OCI-M1 (cell line): ENCODE measurements at regions not wholly inside any gene's neighbourhood (a gene's known extent, or its start where the extent isn't known, plus 50 kb on each side); places are given as distances from the start of the nearest gene placed in this dataset.

ENCODE experiments used
- DNase-seq: peaks from one replicate; lab custom pipeline; 2025; lab: John Stamatoyannopoulos, UW

GRCh38 chr6:48912503-48912902 lies 550.5 kb downstream of the MMUT start:
- no peak for DNase-seq

- no peak for DNase-seq
These were observed 558.2 kb downstream of the MMUT start for GRCh38 chr6:48904809-48905208.

- no peak for DNase-seq
These were observed 568.6 kb downstream of the MMUT start for GRCh38 chr6:48894469-48894868.

- DNase-seq: no peak
These were observed 570.0 kb downstream of the MMUT start for GRCh38 chr6:48893048-48893447.

GRCh38 chr6:48891308-48891707 lies 571.7 kb downstream of the MMUT start:
- DNase-seq: no peak

- DNase-seq: no peak
These were observed 573.6 kb downstream of the MMUT start for GRCh38 chr6:48889429-48889828.

GRCh38 chr6:48883116-48883515 lies 579.9 kb downstream of the MMUT start:
- no peak for DNase-seq

- DNase-seq: no peak
These were observed 581.5 kb downstream of the MMUT start for GRCh38 chr6:48881551-48881950.

- no peak for DNase-seq
These were observed 593.5 kb downstream of the MMUT start for GRCh38 chr6:48869595-48869994.

- no peak for DNase-seq
These were observed 596.4 kb downstream of the MMUT start for GRCh38 chr6:48866682-48867081.

- no peak for DNase-seq
These were observed 602.9 kb downstream of the MMUT start for GRCh38 chr6:48860175-48860574.

- no peak for DNase-seq
These were observed 603.4 kb downstream of the MMUT start for GRCh38 chr6:48859562-48860123.

- no peak for DNase-seq
These were observed 617.8 kb downstream of the MMUT start for GRCh38 chr6:48845219-48845618.

- DNase-seq: no peak
These were observed 618.4 kb downstream of the MMUT start for GRCh38 chr6:48844696-48845095.

GRCh38 chr6:48840896-48841295 lies 622.2 kb downstream of the MMUT start:
- no peak for DNase-seq

- DNase-seq: no peak
These were observed 623.8 kb downstream of the MMUT start for GRCh38 chr6:48839206-48839605.

- no peak for DNase-seq
These were observed 625.3 kb downstream of the MMUT start for GRCh38 chr6:48837744-48838143.

- peak; percentile 49 for DNase-seq
These were observed 627.6 kb downstream of the MMUT start for GRCh38 chr6:48835421-48835958.

- DNase-seq: no peak
These were observed 628.3 kb downstream of the MMUT start for GRCh38 chr6:48834706-48835105.

GRCh38 chr6:48833916-48834315 lies 629.1 kb downstream of the MMUT start:
- no peak for DNase-seq

GRCh38 chr6:48826901-48827701 lies 636.0 kb downstream of the MMUT start:
- DNase-seq: peak; percentile 64

- no peak for DNase-seq
These were observed 636.9 kb downstream of the MMUT start for GRCh38 chr6:48826152-48826515.

- DNase-seq: no peak
These were observed 637.4 kb downstream of the MMUT start for GRCh38 chr6:48825501-48826151.
